ENCODE measurements at regions not wholly inside any gene's neighbourhood (a gene's known extent, or its start where the extent isn't known, plus 50 kb on each side); places are given as distances from the start of the nearest gene placed in this dataset.

DNA sequence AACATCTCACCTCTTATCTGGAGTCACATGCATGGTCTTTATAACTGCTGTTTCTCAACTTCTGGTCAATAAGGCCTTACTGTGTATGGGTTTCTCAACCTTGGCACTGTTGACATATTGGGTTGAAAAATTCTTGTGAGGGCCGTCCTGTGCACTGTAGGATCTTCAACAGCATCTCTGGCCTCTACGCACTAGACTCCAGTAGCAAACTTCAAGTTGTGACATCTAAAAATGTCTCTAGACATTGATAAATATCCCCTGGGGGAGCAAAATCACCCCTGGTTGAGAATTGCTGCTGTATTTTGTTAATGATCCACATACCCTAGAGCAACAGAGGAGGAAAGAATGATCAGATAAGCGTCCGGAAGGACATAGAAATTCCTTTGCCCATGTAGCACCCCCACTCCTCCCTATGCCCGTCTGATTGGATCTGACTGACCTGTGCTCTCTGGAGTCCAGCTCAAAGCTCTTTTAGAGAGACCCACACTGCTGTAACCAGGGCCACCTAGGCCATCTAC is 423.5 kb upstream of the ZMIZ1 start:
- H3K4me1 Mint-ChIP-seq (ENCODE audit: unreplicated experiment) = no peaks in the 10 kb centered on the region
- TF ChIP-seq, protein P1, sequence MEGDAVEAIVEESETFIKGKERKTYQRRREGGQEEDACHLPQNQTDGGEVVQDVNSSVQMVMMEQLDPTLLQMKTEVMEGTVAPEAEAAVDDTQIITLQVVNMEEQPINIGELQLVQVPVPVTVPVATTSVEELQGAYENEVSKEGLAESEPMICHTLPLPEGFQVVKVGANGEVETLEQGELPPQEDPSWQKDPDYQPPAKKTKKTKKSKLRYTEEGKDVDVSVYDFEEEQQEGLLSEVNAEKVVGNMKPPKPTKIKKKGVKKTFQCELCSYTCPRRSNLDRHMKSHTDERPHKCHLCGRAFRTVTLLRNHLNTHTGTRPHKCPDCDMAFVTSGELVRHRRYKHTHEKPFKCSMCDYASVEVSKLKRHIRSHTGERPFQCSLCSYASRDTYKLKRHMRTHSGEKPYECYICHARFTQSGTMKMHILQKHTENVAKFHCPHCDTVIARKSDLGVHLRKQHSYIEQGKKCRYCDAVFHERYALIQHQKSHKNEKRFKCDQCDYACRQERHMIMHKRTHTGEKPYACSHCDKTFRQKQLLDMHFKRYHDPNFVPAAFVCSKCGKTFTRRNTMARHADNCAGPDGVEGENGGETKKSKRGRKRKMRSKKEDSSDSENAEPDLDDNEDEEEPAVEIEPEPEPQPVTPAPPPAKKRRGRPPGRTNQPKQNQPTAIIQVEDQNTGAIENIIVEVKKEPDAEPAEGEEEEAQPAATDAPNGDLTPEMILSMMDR (IDR thresholded peaks at IDR 0.05; ENCODE audit: unreplicated experiment) = no peak
- H3K27ac Mint-ChIP-seq (ENCODE audit: unreplicated experiment) = no peak overlapping the region
- H3K27me3 Mint-ChIP-seq (ENCODE audit: unreplicated experiment) = no peaks in the 10 kb centered on the region
- H3K36me3 Mint-ChIP-seq (ENCODE audit: low read depth, unreplicated experiment) = peaks cover 4% of the 10 kb centered on the region
- no peak for DNase-seq (ENCODE audit: low spot score)
- no peak overlapping the region for H3K4me3 Mint-ChIP-seq (ENCODE audit: unreplicated experiment)
- H3K9me3 Mint-ChIP-seq (ENCODE audit: unreplicated experiment) = no peaks in the 10 kb centered on the region

DNA sequence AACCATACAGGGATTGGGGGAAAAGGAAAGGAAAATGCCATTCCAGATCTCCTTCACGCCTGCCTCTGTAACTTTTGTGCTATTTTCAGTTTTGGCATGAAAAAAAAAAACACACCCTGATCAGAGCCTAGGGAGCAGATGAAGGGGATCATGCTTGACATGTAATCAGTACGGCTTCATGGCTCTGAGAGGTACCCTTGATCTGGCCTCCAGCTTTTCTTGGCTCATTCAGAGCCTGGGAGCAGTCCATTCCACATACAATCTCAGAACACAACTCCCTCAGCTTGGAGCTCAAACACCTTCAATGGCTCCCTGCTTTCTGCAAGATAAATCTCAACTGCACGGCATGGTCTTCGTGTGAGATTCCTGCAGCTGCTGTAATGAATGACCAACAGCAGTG is 422.8 kb upstream of the ZMIZ1 start:
- TF ChIP-seq, protein P1 (IDR thresholded peaks at IDR 0.05; ENCODE audit: unreplicated experiment) = no peak
- Mint-ChIP-seq H3K36me3 (ENCODE audit: low read depth, unreplicated experiment) (peaks cover 4% of the 10 kb centered on the region), H3K4me3 (ENCODE audit: unreplicated experiment) (no peak overlapping the region), H3K27ac (ENCODE audit: unreplicated experiment) (no peak overlapping the region), H3K9me3 (ENCODE audit: unreplicated experiment) (no peaks in the 10 kb centered on the region), H3K4me1 (ENCODE audit: unreplicated experiment) (no peaks in the 10 kb centered on the region), H3K27me3 (ENCODE audit: unreplicated experiment) (no peaks in the 10 kb centered on the region)
- no peak for DNase-seq (ENCODE audit: low spot score)

DNA sequence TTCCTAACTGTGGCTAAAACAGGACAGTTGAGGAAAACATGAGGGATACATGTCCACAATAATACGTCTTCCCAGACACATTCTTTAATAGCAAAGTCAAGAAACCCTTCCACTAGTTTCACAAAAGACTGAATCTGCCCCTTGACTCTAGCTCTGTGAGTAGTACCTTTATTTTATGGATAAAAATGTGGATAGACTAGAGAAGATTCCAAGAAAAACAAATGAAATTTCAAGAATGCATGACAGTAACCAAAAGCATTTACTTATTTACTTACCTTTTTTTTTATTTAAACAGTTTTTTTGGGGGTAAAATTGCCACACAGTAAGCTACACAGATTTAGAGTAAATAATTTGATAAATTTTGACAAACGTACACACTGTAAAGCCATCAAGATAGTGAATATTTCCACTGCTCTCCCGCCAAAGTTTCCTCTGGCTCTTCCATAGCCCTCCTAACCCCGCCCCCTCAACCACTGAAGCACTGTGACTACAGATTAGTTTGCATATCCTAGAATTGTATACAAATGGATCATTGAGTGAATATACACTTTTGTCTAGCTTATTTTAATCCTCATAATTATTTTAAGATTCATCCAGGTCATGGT is 420.4 kb upstream of the ZMIZ1 start:
- Mint-ChIP-seq H3K4me3 (ENCODE audit: unreplicated experiment) (no peak overlapping the region), H3K27ac (ENCODE audit: unreplicated experiment) (no peak overlapping the region), H3K27me3 (ENCODE audit: unreplicated experiment) (no peaks in the 10 kb centered on the region), H3K4me1 (ENCODE audit: unreplicated experiment) (no peaks in the 10 kb centered on the region), H3K9me3 (ENCODE audit: unreplicated experiment) (no peaks in the 10 kb centered on the region), H3K36me3 (ENCODE audit: low read depth, unreplicated experiment) (peaks cover 4% of the 10 kb centered on the region)
- TF ChIP-seq, protein P1 (IDR thresholded peaks at IDR 0.05; ENCODE audit: unreplicated experiment) = no peak
- DNase-seq (ENCODE audit: low spot score) = no peak

DNA sequence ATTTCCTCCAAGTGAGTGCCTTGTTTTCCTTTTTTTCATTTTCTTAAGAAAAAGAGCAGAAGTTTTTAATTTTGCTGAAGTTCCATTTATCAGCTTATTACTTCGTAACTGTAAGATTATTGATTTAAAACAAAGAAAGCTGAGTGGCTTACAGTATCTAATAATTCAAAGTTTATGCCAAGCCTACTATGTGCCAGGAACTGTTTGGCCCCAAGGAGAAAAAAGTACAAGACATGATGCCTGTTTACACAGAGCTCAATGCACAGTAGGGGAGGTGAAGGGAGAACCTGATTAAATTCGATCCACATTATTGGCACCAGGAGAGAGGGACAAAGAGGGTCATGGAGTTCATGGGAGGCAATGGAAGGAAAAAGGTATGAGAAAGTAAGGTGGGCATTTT is 419.3 kb upstream of the ZMIZ1 start:
- no peak overlapping the region for H3K27ac Mint-ChIP-seq (ENCODE audit: unreplicated experiment)
- no peaks in the 10 kb centered on the region for H3K9me3 Mint-ChIP-seq (ENCODE audit: unreplicated experiment)
- TF ChIP-seq, protein P1 (IDR thresholded peaks at IDR 0.05; ENCODE audit: unreplicated experiment) = no peak
- H3K27me3 Mint-ChIP-seq (ENCODE audit: unreplicated experiment) = no peaks in the 10 kb centered on the region
- no peak for DNase-seq (ENCODE audit: low spot score)
- no peak overlapping the region for H3K4me3 Mint-ChIP-seq (ENCODE audit: unreplicated experiment)
- no peaks in the 10 kb centered on the region for H3K4me1 Mint-ChIP-seq (ENCODE audit: unreplicated experiment)
- peaks cover 4% of the 10 kb centered on the region for H3K36me3 Mint-ChIP-seq (ENCODE audit: low read depth, unreplicated experiment)

DNA sequence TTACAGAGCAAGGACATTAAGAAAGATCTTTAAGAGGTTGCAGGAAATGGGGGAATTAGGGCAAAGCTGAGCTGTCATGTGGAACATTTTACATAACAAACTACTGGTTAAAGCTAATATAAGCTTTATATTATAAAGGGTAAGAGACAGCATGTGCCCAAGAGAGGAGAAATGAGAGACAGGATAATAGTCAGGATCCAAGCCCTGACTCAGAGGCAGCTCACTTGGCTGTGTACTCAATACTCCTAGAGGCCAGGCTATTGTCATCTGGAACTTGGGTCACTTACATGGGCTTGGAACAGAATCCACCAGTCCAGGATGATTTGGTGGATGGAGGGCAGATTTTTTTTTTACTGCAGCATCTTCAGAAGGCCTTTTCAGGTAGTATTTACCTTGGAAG is 418.6 kb upstream of the ZMIZ1 start:
- Mint-ChIP-seq H3K27me3 (ENCODE audit: unreplicated experiment) (no peaks in the 10 kb centered on the region), H3K4me3 (ENCODE audit: unreplicated experiment) (no peak overlapping the region), H3K9me3 (ENCODE audit: unreplicated experiment) (no peaks in the 10 kb centered on the region), H3K36me3 (ENCODE audit: low read depth, unreplicated experiment) (no peaks in the 10 kb centered on the region), H3K27ac (ENCODE audit: unreplicated experiment) (no peak overlapping the region), H3K4me1 (ENCODE audit: unreplicated experiment) (no peaks in the 10 kb centered on the region)
- DNase-seq (ENCODE audit: low spot score) = no peak
- TF ChIP-seq, protein P1 (IDR thresholded peaks at IDR 0.05; ENCODE audit: unreplicated experiment) = no peak
